ENCODE measurements at regions not wholly inside any gene's neighbourhood (a gene's known extent, or its start where the extent isn't known, plus 50 kb on each side); places are given as distances from the start of the nearest gene placed in this dataset.

GRCh38 chr9:7265181-7265580, 507.4 kb downstream of the KDM4C start:
- no peak for DNase-seq (ENCODE audit: low spot score)
- Mint-ChIP-seq H3K36me3 (ENCODE audit: low read depth) (no peaks in the 10 kb centered on the region), H3K27ac (ENCODE audit: unreplicated experiment) (no peak overlapping the region), H3K4me1 (ENCODE audit: low read depth) (no peaks in the 10 kb centered on the region), H3K27me3 (ENCODE audit: low read depth) (peaks cover 38% of the 10 kb centered on the region), H3K4me3 (ENCODE audit: unreplicated experiment) (no peak overlapping the region), H3K9me3 (ENCODE audit: low read depth) (no peaks in the 10 kb centered on the region)
- TF ChIP-seq CTCF (IDR thresholded peaks at IDR 0.05), result no peak

GRCh38 chr9:7259544-7260241, 501.9 kb downstream of the KDM4C start:
- Mint-ChIP-seq H3K4me1 (ENCODE audit: low read depth) (no peaks in the 10 kb centered on the region), H3K4me3 (ENCODE audit: unreplicated experiment) (no peak overlapping the region), H3K27me3 (ENCODE audit: low read depth) (peaks cover 27% of the 10 kb centered on the region), H3K27ac (ENCODE audit: unreplicated experiment) (no peak overlapping the region), H3K9me3 (ENCODE audit: low read depth) (peaks cover 3% of the 10 kb centered on the region), H3K36me3 (ENCODE audit: low read depth) (no peaks in the 10 kb centered on the region)
- DNase-seq (ENCODE audit: low spot score), result no peak
- TF ChIP-seq CTCF (IDR thresholded peaks at IDR 0.05), result peak; percentile 39

GRCh38 chr9:7258688-7259396, 501.1 kb downstream of the KDM4C start:
- H3K36me3 Mint-ChIP-seq (ENCODE audit: low read depth), result peaks cover 1% of the 10 kb centered on the region
- no peaks in the 10 kb centered on the region for H3K4me1 Mint-ChIP-seq (ENCODE audit: low read depth)
- H3K9me3 Mint-ChIP-seq (ENCODE audit: low read depth), result peaks cover 9% of the 10 kb centered on the region
- TF ChIP-seq CTCF (IDR thresholded peaks at IDR 0.05), result no peak
- H3K27me3 Mint-ChIP-seq (ENCODE audit: low read depth), result peaks cover 27% of the 10 kb centered on the region
- DNase-seq (ENCODE audit: low spot score), result no peak
- no peak overlapping the region for H3K4me3 Mint-ChIP-seq (ENCODE audit: unreplicated experiment)
- H3K27ac Mint-ChIP-seq (ENCODE audit: unreplicated experiment), result no peak overlapping the region

GRCh38 chr9:7246917-7247522, 489.2 kb downstream of the KDM4C start:
- Mint-ChIP-seq H3K4me1 (ENCODE audit: low read depth) (no peaks in the 10 kb centered on the region), H3K27ac (ENCODE audit: unreplicated experiment) (no peak overlapping the region), H3K27me3 (ENCODE audit: low read depth) (peaks cover 14% of the 10 kb centered on the region)

More at GRCh38 chr9:7246917-7247522, 489.2 kb downstream of the KDM4C start:
- Mint-ChIP-seq H3K36me3 (ENCODE audit: low read depth) (no peaks in the 10 kb centered on the region), H3K4me3 (ENCODE audit: unreplicated experiment) (no peak overlapping the region), H3K9me3 (ENCODE audit: low read depth) (peaks cover 3% of the 10 kb centered on the region)
- no peak for TF ChIP-seq CTCF (IDR thresholded peaks at IDR 0.05)
- DNase-seq (ENCODE audit: low spot score), result no peak
